ENCODE measurements at regions not wholly inside any gene's neighbourhood (a gene's known extent, or its start where the extent isn't known, plus 50 kb on each side); places are given as distances from the start of the nearest gene placed in this dataset.

- no peak overlapping the region for H3K4me3 ChIP-seq (ENCODE audit: control insufficient read depth in 2 of 3, extremely low read depth in 1 of 3, insufficient read depth in 2 of 3, low read depth in 1 of 3, low read length in 3 of 3)
- H3K79me2 ChIP-seq (ENCODE audit: control insufficient read depth, insufficient read depth, low read length): no peaks in the 10 kb centered on the region
- H3K9me3 ChIP-seq (ENCODE audit: control insufficient read depth, low read depth, low read length): no peaks in the 10 kb centered on the region
- no peaks in the 10 kb centered on the region for H3K4me1 ChIP-seq (ENCODE audit: control insufficient read depth, extremely low read depth, insufficient read depth, low read length)
- H4K20me1 ChIP-seq (ENCODE audit: control insufficient read depth, extremely low read depth, insufficient read depth, low read length): no peaks in the 10 kb centered on the region
- H3K4me2 ChIP-seq (ENCODE audit: control insufficient read depth, extremely low read depth, insufficient read depth, low read depth, low read length): no peak overlapping the region
- no peak overlapping the region for H3K27ac ChIP-seq (ENCODE audit: control insufficient read depth, insufficient read depth, low read length)
- no peak for TF ChIP-seq EZH2 (IDR thresholded peaks at IDR 0.05; ENCODE audit: low read length)
- no peak for TF ChIP-seq CTCF (optimal IDR thresholded peaks at IDR 0.05 in 1 of 3, IDR thresholded peaks at IDR 0.05 in 1 of 3, conservative IDR thresholded peaks at IDR 0.05 in 1 of 3; ENCODE audit: extremely low read depth in 1 of 3, insufficient read depth in 2 of 3, low read length in 3 of 3)
- H3K27me3 ChIP-seq (ENCODE audit: control insufficient read depth, extremely low read depth, insufficient read depth, low read length): no peaks in the 10 kb centered on the region
- no peak for FAIRE-seq
- no peak overlapping the region for H3K9ac ChIP-seq (ENCODE audit: control insufficient read depth, extremely low read depth, insufficient read depth, low read length)
- no peaks in the 10 kb centered on the region for H3K9me1 ChIP-seq (ENCODE audit: control insufficient read depth, extremely low read depth, insufficient read depth, low read length)
- H3K36me3 ChIP-seq (ENCODE audit: control insufficient read depth in 2 of 2, extremely low read depth in 1 of 2, insufficient read depth in 2 of 2, low read length in 2 of 2): no peaks in the 10 kb centered on the region
- DNase-seq (ENCODE audit: low read depth, low spot score): no peak
- no peak overlapping the region for H2AFZ ChIP-seq (ENCODE audit: control insufficient read depth, low read length)
- dilution Hi-C loops (cut with MboI; ENCODE audit: extremely low pct_ligation_motif_present, low sequenced_read_pairs): no loop called here
Observed at GRCh38 chr15:62426387-62426956, 261.4 kb upstream of the C2CD4B start.

GRCh38 chr15:62428259-62428658 lies 263.2 kb upstream of the C2CD4B start:
- no peak for TF ChIP-seq EZH2 (IDR thresholded peaks at IDR 0.05; ENCODE audit: low read length)
- no peak for TF ChIP-seq CTCF (optimal IDR thresholded peaks at IDR 0.05 in 1 of 3, IDR thresholded peaks at IDR 0.05 in 1 of 3, conservative IDR thresholded peaks at IDR 0.05 in 1 of 3; ENCODE audit: extremely low read depth in 1 of 3, insufficient read depth in 2 of 3, low read length in 3 of 3)
- Histone ChIP-seq H3K27me3 (ENCODE audit: control insufficient read depth, extremely low read depth, insufficient read depth, low read length) (no peaks in the 10 kb centered on the region), H3K9ac (ENCODE audit: control insufficient read depth, extremely low read depth, insufficient read depth, low read length) (no peak overlapping the region), H4K20me1 (ENCODE audit: control insufficient read depth, extremely low read depth, insufficient read depth, low read length) (no peaks in the 10 kb centered on the region), H3K4me3 (ENCODE audit: control insufficient read depth in 2 of 3, extremely low read depth in 1 of 3, insufficient read depth in 2 of 3, low read depth in 1 of 3, low read length in 3 of 3) (no peak overlapping the region), H3K4me2 (ENCODE audit: control insufficient read depth, extremely low read depth, insufficient read depth, low read depth, low read length) (no peak overlapping the region), H2AFZ (ENCODE audit: control insufficient read depth, low read length) (no peak overlapping the region), H3K9me3 (ENCODE audit: control insufficient read depth, low read depth, low read length) (no peaks in the 10 kb centered on the region), H3K79me2 (ENCODE audit: control insufficient read depth, insufficient read depth, low read length) (no peaks in the 10 kb centered on the region), H3K27ac (ENCODE audit: control insufficient read depth, insufficient read depth, low read length) (no peak overlapping the region), H3K4me1 (ENCODE audit: control insufficient read depth, extremely low read depth, insufficient read depth, low read length) (no peaks in the 10 kb centered on the region), H3K9me1 (ENCODE audit: control insufficient read depth, extremely low read depth, insufficient read depth, low read length) (no peaks in the 10 kb centered on the region), H3K36me3 (ENCODE audit: control insufficient read depth in 2 of 2, extremely low read depth in 1 of 2, insufficient read depth in 2 of 2, low read length in 2 of 2) (no peaks in the 10 kb centered on the region)
- FAIRE-seq: no peak
- DNase-seq (ENCODE audit: low read depth, low spot score): no peak
- dilution Hi-C loops (cut with MboI; ENCODE audit: extremely low pct_ligation_motif_present, low sequenced_read_pairs): no loop called here

All from keratinocyte (primary cell).